HG02852 (cell line): ENCODE measurements at regions not wholly inside any gene's neighbourhood (a gene's known extent, or its start where the extent isn't known, plus 50 kb on each side); places are given as distances from the start of the nearest gene placed in this dataset.
"Not testable (repeated sequence)": the region's sequence is repeated elsewhere in the genome, so short reads cannot be mapped to it uniquely, and the experiment has no call there.

ENCODE experiments used
- ATAC-seq: cut with Tn5 transposase; IDR thresholded peaks from one replicate; pipeline ENCODE4 v1.9.1; 2021; ENCODE audit warnings: mild to moderate bottlenecking, moderate library complexity; ENCODE audit not compliant: unreplicated experiment

DNA sequence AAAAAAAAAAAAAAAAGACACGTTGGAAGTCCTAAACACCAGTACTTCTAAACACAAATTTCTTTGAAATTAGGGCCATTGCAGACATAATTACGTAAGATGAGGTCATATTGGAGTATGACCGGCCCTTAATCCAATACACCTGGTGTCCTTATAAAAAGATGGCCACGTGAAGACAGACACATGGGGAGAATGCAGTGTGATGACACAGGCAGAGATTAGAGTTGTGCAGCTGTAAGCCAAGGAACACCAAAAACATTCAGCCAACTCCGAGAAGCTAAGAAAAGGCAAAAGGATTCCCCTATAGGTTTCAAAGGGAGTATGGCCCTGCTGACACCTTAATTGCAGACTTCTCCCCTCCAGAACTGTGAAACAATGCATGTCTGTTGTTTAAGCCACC lies 379.0 kb upstream of the PDZRN3 start:
- ATAC-seq: no peak

- ATAC-seq: no peak
Observed at GRCh38 chr3:74001436-74001835, 376.7 kb upstream of the PDZRN3 start.

GRCh38 chr3:74000725-74001124 lies 376.0 kb upstream of the PDZRN3 start:
- ATAC-seq: no peak

GRCh38 chr3:73999501-73999900 lies 374.8 kb upstream of the PDZRN3 start:
- ATAC-seq: no peak

DNA sequence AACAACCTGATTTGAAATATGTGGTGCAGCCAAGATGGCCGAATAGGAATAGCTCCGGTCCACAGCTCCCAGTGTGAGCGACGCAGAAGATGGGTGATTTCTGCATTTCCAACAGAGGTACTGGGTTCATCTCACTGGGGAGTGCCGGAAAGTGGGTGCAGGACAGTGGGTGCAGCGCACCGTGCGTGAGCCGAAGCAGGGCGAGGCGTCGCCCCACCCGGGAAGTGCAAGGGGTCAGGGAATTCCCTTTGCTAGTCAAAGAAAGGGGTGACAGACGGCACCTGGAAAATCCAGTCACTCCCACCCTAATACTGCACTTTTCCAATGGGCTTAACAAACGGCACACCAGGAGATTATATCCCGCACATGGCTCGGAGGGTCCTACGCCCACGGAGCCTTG lies 365.9 kb upstream of the PDZRN3 start:
- not testable (repeated sequence) for ATAC-seq

DNA sequence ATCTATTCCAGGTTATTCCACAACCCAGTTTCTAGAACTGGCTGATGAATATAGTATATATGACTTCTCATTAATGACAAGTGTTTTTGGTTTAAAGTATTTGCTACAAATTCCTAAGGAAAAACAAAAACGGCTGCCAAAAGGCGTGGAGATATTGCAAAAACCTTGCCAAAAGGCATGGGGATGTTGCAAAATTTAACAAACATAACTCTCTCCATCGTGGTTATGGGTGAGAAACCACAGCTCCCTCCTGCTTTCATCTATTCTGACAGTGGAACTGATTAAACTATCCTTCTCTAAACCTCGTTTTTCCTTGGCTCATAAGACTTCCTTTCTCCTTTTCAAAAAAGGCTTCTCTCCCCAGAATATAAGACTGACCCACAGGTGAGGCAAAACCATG lies 342.0 kb upstream of the PDZRN3 start:
- no peak for ATAC-seq

GRCh38 chr3:73964818-73965217 lies 340.1 kb upstream of the PDZRN3 start:
- no peak for ATAC-seq

- ATAC-seq: no peak
Observed at GRCh38 chr3:73955494-73956070, 330.8 kb upstream of the PDZRN3 start.

GRCh38 chr3:73954506-73954905 lies 329.8 kb upstream of the PDZRN3 start:
- ATAC-seq: no peak

- ATAC-seq: no peak
Observed at GRCh38 chr3:73952781-73953180, 328.0 kb upstream of the PDZRN3 start.

- ATAC-seq: no peak
Observed at GRCh38 chr3:73950865-73951558, 326.3 kb upstream of the PDZRN3 start.

GRCh38 chr3:73945541-73945940 lies 320.8 kb upstream of the PDZRN3 start:
- ATAC-seq: no peak

GRCh38 chr3:73939985-73940384 lies 315.2 kb upstream of the PDZRN3 start:
- ATAC-seq: no peak

- no peak for ATAC-seq
Observed at GRCh38 chr3:73933585-73933984, 308.8 kb upstream of the PDZRN3 start.

DNA sequence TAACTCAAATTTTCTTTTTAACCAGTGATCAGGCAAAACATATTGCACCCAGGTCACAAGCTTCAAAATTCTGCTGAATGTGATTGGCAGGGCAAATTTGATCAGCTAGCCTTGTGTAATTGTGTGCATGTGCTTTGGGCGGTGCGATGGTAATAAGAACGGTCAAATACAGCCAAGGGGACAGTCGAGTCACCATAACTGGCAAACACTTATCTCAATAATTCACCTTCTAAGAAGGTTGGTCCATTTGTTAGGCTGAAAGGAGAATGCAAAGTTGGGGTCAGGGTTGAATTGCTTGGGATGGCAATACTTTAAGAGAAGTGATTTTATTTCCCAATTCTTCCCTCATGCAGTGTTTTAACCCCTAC lies 302.4 kb upstream of the PDZRN3 start:
- no peak for ATAC-seq

GRCh38 chr3:73926360-73927202 lies 301.8 kb upstream of the PDZRN3 start:
- no peak for ATAC-seq

DNA sequence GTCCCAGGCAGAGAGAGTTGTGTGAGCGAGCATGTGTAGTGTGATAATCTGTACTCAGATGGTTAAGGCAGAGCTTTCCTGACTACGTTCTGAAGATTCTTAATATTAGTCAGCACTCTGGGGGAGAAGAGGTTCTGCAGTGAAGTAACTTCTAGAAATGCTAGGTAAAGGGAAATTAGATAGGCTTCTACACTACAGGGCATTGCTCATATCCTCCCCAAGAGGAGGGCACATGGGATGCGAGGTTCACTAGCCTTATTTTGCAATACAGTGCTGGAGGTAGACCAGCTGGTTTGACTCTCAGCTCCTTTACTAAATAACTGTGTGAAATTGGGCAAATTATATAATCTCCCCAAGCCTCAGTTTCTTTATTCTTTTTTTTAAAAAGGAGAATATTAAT lies 300.3 kb upstream of the PDZRN3 start:
- no peak for ATAC-seq

DNA sequence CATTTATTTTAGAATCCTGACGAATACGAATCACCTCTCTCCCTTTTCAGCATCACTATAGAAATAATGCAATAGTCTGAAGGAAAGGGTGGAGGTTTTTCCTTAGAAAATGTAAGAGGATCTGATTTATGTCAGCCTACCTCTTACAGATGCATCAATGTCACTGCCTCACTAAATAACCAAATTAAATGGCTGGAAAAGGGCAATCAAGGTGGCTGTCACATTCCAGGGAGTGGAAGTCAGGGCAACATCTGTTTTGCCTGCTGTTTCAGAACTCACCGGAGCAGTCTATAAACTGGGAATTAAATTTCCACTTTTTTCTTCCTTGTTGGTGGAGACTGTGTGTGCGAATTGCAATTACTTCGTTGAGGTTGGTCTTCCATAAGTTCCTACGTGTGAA lies 299.3 kb upstream of the PDZRN3 start:
- no peak for ATAC-seq

- ATAC-seq: no peak
Observed at GRCh38 chr3:73917643-73918042, 292.9 kb upstream of the PDZRN3 start.

DNA sequence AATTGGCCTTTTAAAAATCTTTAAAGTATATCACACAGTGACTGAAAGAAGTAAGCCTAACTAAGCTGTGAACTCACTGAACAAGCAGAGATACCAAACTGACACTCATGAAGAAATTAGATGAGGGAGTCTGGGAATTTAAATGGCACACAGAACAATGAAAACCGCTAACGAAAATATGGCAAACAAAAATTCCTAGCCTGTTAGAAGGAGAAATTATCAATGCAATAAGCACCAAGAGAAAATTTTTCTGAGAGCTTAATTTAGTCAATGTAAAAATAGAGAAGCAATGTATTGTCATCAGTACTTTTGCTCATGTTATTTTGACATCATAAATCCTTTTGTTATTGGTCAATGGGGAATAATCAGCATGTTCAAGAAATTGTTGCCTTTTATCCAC lies 291.1 kb upstream of the PDZRN3 start:
- no peak for ATAC-seq

GRCh38 chr3:73908218-73908617 lies 283.5 kb upstream of the PDZRN3 start:
- no peak for ATAC-seq

DNA sequence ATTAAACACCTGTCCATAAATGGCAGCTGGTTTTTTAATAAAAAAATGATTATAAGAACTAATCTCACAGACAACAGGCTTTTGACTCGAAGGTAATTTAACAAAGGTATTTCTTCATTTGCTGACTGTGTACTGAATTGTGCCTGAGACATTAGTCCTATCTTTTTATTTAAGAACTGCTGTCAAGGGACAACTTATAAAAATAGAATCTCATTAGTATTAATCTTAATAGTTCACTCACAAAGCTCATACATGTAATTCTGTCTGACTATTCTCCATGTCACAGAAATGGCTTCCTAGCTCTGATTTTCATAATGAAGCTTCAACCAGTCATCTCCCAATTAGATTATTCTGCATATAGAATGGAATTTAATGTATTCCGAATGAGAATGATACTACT lies 276.9 kb upstream of the PDZRN3 start:
- no peak for ATAC-seq
